K562 (cell line): ENCODE measurements at regions not wholly inside any gene's neighbourhood (a gene's known extent, or its start where the extent isn't known, plus 50 kb on each side); places are given as distances from the start of the nearest gene placed in this dataset.

ENCODE experiments used
- MGA ChIP-seq: fragments of 450-650 bp; IDR thresholded peaks from 2 replicates; pipeline ENCODE4 v1.6.1; 2016; ENCODE audit warnings: mild to moderate bottlenecking, moderate library complexity

GRCh38 chr3:144763878-144764454 is 792.3 kb downstream of the DIPK2A start (continued):
- TF ChIP-seq MGA, result no peak
